ENCODE measurements at regions not wholly inside any gene's neighbourhood (a gene's known extent, or its start where the extent isn't known, plus 50 kb on each side); places are given as distances from the start of the nearest gene placed in this dataset.
"Not testable (repeated sequence)": the region's sequence is repeated elsewhere in the genome, so short reads cannot be mapped to it uniquely, and the experiment has no call there.

DNA sequence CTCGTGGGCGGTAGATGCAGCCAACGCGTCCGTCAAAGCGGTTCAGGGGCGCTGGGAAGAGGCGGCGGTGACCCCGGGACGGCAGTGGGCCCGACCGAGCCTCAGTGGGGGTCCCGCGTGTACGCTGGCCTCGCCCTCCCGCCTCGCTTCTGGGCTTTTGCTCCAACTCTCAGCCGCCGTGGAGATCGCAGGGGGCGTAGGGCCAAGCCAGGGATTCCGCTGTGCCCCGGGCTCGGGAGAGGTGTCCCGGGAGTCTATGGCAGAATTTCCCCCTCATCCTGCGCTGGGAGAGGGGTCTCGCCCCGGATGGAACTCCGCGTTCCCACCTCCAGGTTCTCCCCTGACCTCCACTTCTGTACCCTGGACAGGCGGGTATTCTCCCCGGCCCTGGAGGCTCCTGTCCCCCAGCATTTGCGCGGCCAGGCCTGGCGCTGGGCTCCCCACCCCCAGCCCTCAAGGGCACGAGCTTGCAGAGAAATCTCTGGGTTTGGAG lies 131.9 kb downstream of the MRPL36 start:
- no peak for DNase-seq (ENCODE audit: low read depth)

DNA sequence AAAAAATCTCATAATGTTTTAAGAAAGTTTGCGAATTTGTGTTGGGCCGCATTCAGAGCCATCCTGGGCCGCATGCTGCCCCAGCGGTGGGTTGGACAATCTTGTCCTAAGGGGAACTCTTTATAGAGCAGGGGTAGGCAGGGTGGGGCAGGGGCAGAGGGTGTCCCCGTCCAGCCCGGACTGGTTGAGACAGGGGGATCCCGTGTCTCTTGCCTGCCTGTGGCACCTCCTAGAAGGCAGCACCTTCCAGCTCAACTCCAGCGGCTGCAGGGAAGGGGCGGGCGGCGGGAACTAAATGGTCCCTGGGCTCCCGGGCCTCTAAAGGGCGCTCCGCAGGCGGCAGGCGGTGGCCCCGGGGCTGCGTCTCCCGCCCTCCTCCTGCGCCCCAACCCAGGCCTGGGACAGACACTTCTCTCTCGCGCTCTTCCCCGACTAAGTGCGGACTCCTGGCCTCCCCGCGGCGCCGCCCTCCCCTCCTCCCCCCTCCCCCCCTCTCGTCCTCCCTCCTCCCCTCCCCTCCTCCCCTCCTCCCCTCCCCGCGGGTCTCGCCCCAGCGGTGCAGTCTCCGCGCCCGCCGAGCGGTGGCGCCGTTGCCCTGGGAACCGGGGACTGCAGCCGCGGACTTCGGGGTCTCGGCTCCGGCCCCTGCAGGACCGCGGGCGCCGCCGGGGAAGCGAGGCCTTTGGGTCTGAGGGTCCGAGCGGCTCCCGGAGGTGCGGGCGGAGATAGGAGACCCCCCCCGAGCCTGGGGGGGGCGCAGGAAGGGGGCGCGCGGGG lies 132.6 kb downstream of the MRPL36 start:
- DNase-seq (ENCODE audit: low read depth), result no peak

DNA sequence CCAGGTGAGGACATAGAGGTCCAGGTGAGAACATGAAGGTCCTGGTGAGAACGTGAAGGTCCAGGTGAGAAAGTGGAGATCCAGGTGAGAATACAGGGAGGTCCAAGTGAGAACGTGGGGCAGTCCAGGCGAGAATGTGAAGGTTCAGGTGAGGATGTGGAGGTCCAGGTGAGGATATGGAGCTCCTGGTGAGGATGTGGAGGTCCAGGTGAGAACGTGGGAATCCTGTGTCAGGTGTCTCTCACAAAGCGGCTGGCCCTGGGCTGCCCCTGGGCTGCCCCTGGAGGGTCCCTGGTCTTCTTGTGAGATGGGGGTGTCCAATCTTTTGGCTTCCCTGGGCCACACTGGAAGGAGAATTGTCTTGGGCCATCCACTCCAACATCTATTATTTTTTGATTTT lies 133.4 kb downstream of the MRPL36 start:
- DNase-seq (ENCODE audit: low read depth), result no peak

DNA sequence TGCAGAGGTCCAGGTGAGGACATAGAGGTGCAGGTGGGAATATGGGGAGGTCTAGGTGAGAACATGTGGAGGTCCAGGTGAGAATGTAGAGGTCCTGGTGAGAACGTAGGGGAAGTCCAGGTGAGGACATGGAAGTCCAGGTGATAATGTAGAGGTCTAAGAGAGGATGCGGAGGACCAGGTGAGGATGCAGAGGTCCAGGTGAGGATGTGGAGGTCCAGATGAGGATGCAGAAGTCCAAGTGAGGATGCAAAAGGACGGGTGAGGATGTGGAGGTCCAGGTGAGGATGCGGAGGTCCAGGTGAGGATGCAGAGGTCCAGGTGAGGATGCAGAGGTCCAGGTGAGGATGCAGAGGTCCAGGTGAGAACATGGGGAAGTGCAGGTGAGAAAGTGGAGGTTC lies 133.8 kb downstream of the MRPL36 start:
- no peak for DNase-seq (ENCODE audit: low read depth)

DNA sequence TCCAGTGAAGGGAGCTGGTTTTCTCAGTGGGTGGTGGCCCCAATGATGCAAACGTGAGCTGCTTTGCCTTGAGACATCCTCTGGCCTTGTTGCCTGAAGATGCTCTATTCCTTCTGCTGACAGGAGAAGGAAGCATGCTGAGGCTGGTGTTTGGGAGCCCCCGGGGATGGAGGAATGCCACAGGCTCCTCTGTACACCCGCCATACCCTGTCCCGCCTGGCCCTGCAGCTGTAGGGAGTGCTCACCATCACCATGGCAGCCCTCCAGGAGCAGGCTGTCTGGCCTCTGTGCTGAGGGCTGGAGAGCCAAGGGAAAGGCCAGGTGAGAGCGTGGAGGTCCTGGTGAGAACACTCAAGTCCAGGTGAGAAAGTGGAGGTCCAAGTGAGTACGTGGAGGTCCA lies 134.4 kb downstream of the MRPL36 start:
- DNase-seq (ENCODE audit: low read depth), result no peak

DNA sequence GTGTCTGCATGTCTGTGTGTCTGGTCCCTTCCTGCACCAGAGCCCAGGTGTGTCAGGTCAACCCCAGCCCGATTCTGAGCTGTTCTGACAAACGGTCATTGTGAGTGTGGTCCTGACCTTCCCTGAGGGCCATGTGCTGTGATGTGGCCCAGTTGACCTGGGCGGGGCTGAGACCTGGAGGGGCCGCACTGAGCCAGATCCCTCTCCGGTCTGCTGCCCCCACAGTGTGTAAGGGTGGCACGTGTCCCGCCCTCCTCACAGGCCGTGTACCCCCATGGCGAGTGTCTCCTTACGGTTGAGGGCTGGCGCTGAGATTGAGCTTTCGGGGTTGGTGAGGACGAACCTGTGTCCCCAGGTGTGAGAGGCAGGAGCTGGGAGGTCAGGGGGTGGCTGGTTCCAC lies 136.5 kb downstream of the MRPL36 start:
- no peak for DNase-seq (ENCODE audit: low read depth)

DNA sequence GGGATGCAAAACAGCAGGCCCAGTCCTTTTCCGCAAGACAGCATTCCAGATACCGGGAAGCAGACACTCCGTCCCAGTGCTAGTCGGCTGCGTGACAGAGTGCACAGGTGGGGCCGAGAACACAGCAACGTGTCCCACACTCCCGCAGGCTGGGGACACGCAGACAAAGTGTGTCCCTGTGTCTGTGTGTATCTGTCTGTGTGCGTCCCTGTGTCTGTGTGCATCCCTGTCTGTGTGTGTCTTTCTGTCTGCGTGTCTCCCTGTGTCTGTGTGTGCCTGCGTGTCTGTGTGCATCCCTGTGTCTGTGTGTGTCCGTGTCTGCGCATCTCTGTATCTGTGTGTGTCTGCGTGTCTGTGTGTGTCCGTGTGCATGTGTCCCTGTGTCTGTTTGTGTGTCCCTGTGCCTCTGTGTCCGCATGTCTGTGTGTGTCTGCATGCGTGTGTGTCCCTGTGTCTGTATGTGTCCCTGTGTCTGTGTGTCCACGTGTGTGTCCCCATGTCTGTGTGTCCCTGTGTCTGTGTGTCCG lies 137.0 kb downstream of the MRPL36 start:
- DNase-seq (ENCODE audit: low read depth), result no peak

DNA sequence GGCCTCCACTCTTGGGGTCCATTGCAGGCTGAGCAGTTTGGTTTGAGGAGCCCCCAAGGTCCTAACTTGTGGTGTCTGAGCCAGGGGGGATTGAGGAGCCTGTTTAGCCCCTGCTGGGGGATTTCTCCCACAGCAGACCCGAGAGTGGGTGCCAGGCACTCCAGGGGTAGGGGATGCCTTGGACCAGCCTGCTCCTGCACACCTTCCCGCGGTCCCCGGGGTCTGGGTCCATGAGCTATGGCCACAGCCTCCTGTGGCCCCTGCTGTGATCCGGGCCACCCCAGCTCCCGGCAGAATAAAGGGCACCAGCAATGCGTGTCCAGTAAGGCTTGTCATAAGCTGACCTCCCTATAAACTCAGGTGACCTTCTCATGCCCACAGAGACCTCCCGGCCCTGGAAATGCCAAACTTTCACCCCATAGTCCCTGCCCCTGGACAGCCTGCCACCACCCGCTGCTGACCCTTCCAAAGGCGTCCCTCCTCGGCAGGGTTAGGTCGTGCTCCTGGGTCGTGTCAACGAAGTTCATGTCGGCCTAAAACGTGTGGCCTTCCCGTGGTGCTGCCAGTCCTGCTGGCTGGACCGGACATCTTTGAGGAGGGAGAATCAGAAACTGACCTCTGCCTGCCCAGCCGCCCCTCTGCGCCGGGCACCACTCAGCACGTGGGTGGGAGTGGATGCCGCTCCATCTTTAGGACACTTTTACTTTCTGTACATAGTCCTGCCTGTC lies 137.6 kb downstream of the MRPL36 start:
- DNase-seq (ENCODE audit: low read depth), result no peak

DNA sequence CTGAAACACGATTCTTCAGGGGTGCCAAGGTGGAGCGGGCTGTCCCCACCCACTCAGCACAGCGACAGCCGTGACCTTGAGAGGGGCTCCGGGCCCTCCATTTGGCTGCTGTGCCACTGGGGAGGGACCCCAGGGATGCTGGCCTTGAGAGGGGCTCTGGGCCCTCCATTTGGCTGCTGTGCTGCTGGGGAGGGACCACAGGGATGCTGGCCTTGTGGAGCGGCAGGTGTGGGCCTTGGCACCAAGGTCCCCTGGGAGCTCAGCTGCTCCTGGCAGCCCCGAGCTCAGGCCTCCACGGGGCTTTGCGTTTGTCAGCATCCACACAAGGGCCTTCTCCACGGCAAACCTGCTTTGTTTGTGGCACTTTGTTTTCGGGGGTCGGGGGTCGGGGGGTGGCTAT lies 137.6 kb upstream of the LPCAT1 start:
- DNase-seq (ENCODE audit: low read depth), result no peak

DNA sequence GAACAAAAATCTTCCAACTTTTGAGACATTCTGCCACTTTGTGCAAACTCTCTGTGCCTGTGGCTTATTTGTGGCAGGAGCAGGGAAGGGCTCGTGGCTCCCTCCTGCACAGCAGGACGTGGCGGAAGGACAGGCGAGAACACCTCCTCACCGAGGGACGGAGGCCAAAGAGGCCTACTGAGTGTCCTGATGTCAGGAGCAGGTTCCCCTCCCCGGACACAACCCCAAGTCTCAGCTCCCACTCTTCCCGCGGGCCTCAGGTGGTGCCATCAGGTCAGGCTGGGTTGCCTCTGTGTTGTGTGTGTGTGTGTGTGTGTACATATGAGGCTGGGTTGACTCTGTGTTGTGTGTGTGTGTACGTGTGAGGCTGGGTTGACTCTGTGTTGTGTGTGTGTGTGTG lies 136.8 kb upstream of the LPCAT1 start:
- DNase-seq (ENCODE audit: low read depth), result no peak

DNA sequence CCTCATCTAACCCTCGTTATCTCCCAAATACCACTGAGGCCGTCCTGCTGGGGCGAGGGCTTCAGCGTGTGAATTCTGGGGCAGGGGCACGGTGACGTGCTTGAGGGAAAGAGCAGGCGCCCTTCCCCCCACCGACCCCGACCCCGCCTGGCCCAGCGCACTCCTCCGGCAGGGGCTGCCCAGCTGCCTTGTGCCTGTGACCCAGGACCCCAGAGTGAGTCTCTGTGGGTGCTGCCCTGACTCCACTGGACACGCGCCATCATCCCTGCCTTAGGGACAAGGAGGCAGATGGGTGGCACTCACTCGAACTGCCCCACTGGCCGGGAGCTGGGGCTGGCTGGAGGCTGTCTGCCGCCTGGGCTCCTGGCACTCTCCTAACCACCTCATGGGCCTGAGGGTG lies 136.2 kb upstream of the LPCAT1 start:
- no peak for DNase-seq (ENCODE audit: low read depth)

DNA sequence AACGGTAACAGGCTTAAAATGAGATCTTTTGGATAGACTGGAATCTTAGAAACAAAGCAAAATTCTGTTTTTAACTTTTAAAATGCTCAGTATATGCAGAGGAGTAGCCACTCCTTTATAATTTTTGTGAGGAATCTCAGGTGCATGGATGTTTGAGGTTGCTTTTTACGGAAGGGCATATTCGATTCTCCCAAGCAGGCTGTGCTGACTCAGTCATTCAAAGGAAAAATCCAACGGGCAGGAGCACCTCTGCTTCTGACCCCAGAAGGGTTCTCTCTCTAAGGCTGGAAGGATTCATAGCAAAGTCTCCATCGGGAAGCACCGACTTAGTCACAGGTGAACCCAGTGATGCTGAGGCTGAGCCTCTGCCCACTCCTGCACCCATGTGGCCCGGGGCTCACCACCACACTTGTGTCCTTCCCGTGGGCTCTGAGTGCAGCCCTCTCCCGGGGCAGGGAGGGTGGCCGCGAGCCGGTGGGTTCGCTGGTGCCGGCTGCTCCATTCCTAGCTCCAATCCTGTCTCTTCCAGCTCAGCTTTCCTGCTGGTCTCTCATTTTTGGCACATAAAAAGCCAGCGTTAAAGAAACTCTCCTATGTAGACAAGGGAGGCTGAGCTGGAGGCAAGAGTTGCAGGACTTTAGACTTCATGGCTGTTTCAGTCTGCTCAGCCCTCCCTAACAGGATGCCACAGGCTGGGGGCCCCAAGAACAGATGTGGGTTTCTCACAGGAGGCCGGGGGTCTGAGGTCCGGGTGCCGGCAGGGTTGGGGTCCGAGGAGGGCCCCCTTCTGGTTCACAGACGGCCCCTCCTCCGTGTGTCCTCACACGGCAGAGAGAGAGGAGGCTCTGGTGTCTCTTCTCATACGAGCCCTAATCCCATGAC lies 135.6 kb upstream of the LPCAT1 start:
- DNase-seq (ENCODE audit: low read depth), result no peak

DNA sequence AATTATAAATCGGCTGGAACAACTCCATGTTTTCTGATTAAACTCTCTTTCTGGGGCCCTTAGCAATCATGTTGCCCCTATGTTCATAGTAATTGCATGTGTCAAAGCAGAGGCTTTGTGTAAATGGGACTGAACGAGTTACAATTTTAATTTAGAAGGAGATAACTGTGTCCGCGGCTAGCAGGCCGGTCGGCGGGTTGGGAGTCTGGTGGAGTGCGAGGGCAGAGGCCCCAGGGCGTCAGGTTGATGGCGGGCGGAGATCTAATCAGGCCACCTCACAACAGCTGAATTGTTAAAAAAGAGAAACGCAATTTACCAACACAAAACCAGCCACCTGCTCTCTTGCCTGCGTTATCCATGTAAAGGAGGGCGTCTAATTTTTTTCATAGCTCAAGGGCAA lies 134.9 kb upstream of the LPCAT1 start:
- DNase-seq (ENCODE audit: low read depth), result no peak

DNA sequence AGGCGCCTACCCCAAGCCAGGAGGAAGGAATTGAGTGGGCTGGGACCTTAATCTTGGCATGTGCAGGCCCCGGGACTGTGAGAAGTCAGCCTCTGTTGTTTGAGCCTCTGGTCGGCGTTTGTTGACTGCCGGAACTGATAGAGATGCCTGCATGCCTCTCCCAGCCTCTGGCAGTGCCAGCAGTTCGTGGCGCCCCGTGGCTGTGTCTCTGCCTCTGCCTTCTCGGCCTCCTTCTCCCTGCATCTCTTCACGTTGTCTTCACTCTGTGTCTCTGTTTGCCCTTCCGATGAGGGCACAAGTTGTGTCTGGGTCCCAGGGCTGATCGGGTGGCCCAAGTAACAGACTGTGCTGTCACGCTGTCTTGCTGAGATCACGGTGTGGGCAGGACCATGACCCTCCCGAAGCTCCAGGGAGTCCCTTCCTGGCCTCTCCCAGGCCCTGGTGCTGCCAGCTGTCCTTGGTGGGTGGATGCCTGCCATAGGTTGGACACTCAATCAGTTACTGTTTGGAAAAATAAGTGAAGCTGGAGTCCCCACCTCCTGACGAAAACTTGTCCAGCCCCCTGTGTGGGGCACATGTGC lies 133.5 kb upstream of the LPCAT1 start:
- DNase-seq (ENCODE audit: low read depth), result no peak

DNA sequence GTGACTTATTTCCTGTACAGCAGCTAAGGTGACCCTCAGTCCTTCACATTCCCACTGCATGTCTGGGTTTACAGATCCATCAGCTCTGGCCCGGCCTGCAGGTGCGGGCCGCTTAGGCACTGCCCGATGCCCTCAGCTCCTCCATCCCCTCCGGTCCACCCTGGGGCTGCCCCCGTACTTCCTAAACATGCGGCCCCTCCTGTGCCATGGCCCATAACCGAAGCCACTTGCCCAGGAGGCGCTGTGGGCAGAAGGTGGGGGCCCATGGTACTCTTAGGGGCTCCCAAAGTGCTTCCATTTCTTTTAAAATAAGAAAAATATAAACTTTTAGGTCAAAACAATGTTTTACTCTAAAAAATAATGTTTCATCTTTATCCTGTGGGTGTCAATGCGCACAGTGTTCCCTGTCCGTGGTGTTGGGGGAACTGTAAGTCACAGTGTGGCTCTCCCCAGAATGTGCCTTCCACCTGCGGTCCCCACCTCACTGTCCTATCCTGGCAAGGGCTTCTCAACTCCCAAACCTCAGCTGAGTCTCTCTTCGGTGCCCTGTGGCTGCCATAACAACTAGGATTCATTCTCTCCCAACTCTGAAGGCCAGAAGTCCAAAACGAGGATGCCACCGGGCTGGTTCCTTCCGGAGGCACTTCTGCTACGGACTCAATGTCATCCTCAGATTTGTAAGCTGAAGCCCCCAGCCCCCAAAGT lies 132.7 kb upstream of the LPCAT1 start:
- no peak for DNase-seq (ENCODE audit: low read depth)

DNA sequence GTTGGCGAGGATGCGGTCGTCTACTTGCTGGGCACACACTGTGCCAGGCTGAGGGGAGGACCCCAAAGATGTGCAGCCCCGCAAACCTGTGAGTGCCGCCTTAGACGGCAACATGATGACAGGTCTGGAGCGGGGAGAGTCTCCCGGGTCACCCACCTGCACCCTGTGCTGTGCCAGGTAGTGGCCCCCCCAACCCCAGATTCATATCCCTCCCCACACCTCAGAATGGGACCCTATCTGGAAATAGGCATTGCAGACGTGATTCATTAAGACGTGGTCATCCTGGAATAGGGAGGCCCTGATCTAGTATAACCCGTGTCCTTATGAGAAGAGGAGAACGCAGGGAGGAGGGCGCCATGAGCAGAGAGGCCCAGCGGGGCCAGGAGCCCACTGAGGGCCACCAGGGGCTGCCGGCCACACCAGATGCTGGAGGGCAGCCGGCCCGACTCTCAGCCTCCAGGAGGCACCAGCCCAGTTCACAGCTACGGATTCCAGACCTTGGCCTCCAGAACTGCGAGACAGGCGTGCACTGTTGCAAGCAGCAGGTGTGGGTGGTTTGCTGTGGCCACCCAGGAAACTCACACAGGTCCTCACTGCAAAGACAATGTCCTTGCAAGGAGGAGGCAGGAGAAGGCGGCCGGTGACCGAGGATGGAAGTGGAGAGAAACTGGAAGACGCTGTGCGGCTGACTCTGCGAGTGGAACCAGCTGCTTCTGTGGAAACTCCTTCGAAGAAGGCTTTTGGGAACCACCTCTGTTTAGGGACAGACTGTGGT lies 131.9 kb upstream of the LPCAT1 start:
- no peak for DNase-seq (ENCODE audit: low read depth)

DNA sequence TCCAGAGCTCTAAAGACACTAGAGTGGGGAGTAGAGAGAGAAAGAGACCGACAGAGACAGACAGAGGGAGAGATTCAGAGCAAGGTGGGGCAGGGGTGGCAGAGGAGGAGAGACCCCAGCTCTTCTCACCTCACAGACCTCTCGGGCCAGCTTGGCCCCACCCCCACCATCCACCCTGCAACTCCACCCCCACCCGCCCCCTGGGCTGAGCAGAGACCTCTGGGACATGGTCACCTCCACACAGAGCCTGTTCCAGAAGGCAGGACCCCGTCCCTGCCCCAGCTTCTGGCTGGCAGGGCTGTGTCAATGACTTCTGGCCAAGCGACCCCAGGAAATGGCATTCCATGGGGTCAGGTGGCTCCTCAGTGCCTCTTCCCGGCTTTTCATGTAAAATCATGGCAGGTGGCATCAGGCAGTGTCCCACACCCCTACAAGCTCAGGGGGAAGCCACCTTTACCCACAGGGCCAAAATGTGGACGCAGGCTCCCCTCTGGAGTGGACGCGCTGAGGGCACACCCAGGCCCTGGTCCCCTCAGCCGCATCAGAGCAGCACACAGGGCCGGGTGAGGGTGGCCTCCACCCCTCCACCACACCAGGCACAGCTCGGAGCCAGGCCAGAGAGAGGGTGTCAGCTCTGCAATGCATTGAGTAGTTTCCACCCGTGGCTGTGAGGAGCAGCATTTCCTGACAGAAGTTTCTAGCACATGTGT lies 131.2 kb upstream of the LPCAT1 start:
- no peak for DNase-seq (ENCODE audit: low read depth)

DNA sequence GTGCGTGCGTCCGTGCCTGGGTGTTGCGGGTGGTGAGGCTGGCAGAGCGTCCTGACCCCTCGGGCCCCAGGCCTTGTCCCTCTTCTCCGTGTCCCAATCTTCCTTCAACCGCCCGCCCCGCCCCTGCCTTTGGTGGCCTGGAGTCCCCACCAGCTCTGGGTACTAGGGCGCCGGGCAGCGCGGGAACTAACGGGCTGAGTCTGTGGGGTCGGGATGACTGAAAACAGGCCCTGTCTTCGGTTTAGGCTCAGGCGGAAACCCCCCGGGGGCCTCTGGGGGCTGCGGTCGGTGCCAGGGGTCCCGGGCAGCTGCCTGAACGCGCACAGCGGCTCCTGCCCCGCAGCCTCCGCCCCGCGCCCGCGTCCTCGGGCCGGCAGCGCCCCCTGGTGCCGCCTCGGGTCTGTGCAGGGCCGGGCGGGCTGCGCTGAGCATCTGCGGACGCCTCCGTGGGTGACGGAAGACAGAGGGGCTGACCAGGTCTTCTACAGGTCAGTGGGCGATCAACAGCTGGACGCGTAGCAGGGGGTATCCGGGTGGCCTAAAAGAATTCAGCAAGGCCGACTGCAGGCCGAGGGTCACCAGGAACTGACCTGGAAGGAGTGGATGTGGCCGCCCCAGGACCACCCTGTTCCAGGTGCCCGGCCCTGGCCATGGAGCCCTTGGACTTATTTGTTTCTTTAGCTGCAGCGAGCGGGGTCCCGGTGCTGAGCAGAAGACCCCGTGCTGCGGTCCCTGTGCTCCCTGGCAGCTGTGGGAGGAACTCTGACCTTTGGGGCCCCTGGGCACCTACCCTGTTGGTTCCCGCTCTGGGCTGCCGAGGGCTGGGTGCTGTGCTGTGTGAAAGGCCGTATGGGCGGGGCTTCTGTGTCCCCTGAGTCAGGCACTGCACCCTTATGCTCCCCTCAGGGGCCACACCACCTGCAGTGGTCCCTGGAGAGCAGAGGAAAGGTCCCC lies 130.2 kb upstream of the LPCAT1 start:
- not testable (repeated sequence) for DNase-seq (ENCODE audit: low read depth)

All from non-pigmented ciliary epithelial cell (primary cell).